ENCODE measurements at regions not wholly inside any gene's neighbourhood (a gene's known extent, or its start where the extent isn't known, plus 50 kb on each side); places are given as distances from the start of the nearest gene placed in this dataset.

DNA sequence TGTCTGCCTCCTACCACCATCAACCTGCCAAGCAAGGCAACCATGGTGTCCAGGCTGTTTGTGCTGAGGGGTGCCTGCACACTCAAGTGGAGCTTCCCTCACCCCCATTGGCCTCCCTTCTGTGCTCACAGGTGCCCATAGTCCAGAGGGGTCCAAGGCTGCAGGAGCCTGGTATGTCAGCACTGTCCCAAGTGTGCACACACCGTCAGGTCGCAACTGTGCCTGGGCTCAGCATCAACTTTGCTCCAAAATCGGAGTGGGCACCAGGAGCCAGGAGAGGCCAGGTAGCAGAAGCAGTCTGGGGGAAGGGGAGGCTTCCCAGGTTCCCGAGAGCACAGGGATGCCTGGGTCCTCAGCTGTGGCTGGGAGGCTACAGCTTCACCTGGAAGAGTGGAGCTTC is 1528.2 kb upstream of the SLC39A10 start:
- TF ChIP-seq CTCF (conservative IDR thresholded peaks at IDR 0.05) (no peak), EZH2 (IDR thresholded peaks at IDR 0.05; ENCODE audit: low read depth) (no peak)
- intact Hi-C loops (cut with micrococcal nuclease; ENCODE audit: unreplicated experiment) = no loop called here
- POLR2A ChIA-PET (ENCODE audit: unreplicated experiment) = no interaction called here

DNA sequence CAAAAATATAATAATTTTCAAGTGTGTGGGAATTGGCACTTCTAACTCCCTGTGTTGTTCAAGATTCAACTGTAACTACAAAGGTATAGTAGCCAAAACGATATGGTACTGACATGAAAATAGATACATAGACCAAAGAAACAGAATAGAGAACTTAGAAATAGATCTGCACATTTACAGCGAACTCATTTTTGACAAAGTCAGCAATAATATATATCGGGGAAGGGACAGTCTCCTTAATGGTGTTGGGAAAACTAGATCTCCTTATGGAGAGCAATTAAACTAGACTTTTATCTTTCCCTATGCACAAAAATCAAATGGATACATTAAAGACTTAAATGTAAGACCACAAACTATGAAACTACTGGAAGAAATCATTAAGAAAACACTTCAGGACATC is 1530.6 kb upstream of the SLC39A10 start:
- no TSS peak for BruUV-seq (replicated peaks)
- H3K4me3 ChIP-seq = no peak overlapping the region
- intact Hi-C loops (cut with micrococcal nuclease; ENCODE audit: unreplicated experiment) = no loop called here

More for the DNA sequence above, 1528.2 kb upstream of the SLC39A10 start:
- H3K4me1 ChIP-seq (replicated peaks; ENCODE audit: insufficient read depth) = no peaks in the 10 kb centered on the region
- no peaks in the 10 kb centered on the region for H4K20me1 ChIP-seq (ENCODE audit: insufficient read depth)
- no peak for DNase-seq
- H3K4me2 ChIP-seq = no peak overlapping the region
- no peak overlapping the region for H3K4me3 ChIP-seq
- H3K36me3 ChIP-seq (ENCODE audit: low read depth) = no peaks in the 10 kb centered on the region
- no peaks in the 10 kb centered on the region for H3K9me2 ChIP-seq (ENCODE audit: insufficient read depth)
- H3K27me3 ChIP-seq (ENCODE audit: insufficient read depth, low read depth) = no peaks in the 10 kb centered on the region
- H3K9me3 ChIP-seq (ENCODE audit: insufficient read depth, low read depth) = no peaks in the 10 kb centered on the region
- CTCF ChIA-PET = no interaction called here
- no peaks in the 10 kb centered on the region for H3F3A ChIP-seq (ENCODE audit: insufficient read depth, low read depth)
- H3K27ac ChIP-seq = no peak overlapping the region
- H3K79me2 ChIP-seq (ENCODE audit: low read depth) = no peaks in the 10 kb centered on the region
- no TSS peak for BruUV-seq (replicated peaks)
- H2AFZ ChIP-seq = no peak overlapping the region

GRCh38 chr2:194116861-194117260 is 1540.2 kb upstream of the SLC39A10 start:
- Histone ChIP-seq H3K27ac (no peak overlapping the region), H3K9me3 (ENCODE audit: insufficient read depth, low read depth) (no peaks in the 10 kb centered on the region), H3K27me3 (ENCODE audit: insufficient read depth, low read depth) (no peaks in the 10 kb centered on the region), H3F3A (ENCODE audit: insufficient read depth, low read depth) (no peaks in the 10 kb centered on the region), H3K9me2 (ENCODE audit: insufficient read depth) (no peaks in the 10 kb centered on the region), H3K4me3 (no peak overlapping the region), H3K4me2 (no peak overlapping the region), H3K4me1 (replicated peaks; ENCODE audit: insufficient read depth) (no peaks in the 10 kb centered on the region), H3K36me3 (ENCODE audit: low read depth) (no peaks in the 10 kb centered on the region), H2AFZ (no peak overlapping the region), H3K79me2 (ENCODE audit: low read depth) (no peaks in the 10 kb centered on the region), H4K20me1 (ENCODE audit: insufficient read depth) (no peaks in the 10 kb centered on the region)
- ChIA-PET POLR2A (ENCODE audit: unreplicated experiment) (no interaction called here), CTCF (no interaction called here)
- no peak for TF ChIP-seq EZH2 (IDR thresholded peaks at IDR 0.05; ENCODE audit: low read depth)
- TF ChIP-seq CTCF (conservative IDR thresholded peaks at IDR 0.05) = no peak
- BruUV-seq (replicated peaks) = no TSS peak
- DNase-seq = no peak
- intact Hi-C loops (cut with micrococcal nuclease; ENCODE audit: unreplicated experiment) = no loop called here

More for the DNA sequence above, 1530.6 kb upstream of the SLC39A10 start:
- Histone ChIP-seq H3K79me2 (ENCODE audit: low read depth) (no peaks in the 10 kb centered on the region), H3K36me3 (ENCODE audit: low read depth) (no peaks in the 10 kb centered on the region), H3K9me3 (ENCODE audit: insufficient read depth, low read depth) (no peaks in the 10 kb centered on the region), H3K4me1 (replicated peaks; ENCODE audit: insufficient read depth) (no peaks in the 10 kb centered on the region), H3F3A (ENCODE audit: insufficient read depth, low read depth) (no peaks in the 10 kb centered on the region), H2AFZ (no peak overlapping the region), H3K27me3 (ENCODE audit: insufficient read depth, low read depth) (no peaks in the 10 kb centered on the region), H3K4me2 (no peak overlapping the region), H3K27ac (no peak overlapping the region), H3K9me2 (ENCODE audit: insufficient read depth) (no peaks in the 10 kb centered on the region), H4K20me1 (ENCODE audit: insufficient read depth) (no peaks in the 10 kb centered on the region)
- DNase-seq = no peak
- TF ChIP-seq CTCF (conservative IDR thresholded peaks at IDR 0.05) = no peak
- no peak for TF ChIP-seq EZH2 (IDR thresholded peaks at IDR 0.05; ENCODE audit: low read depth)
- ChIA-PET POLR2A (ENCODE audit: unreplicated experiment) (no interaction called here), CTCF (no interaction called here)

All from PC-9 (cell line).